LNCaP clone FGC (cell line): ENCODE measurements at regions not wholly inside any gene's neighbourhood (a gene's known extent, or its start where the extent isn't known, plus 50 kb on each side); places are given as distances from the start of the nearest gene placed in this dataset.
A peak's percentile ranks its signal among the peaks of the same experiment; 100 is the strongest.
"Not testable (repeated sequence)": the region's sequence is repeated elsewhere in the genome, so short reads cannot be mapped to it uniquely, and the experiment has no call there.

Experiments
- DNase-seq: peaks from one replicate; pipeline ENCODE4 v3.0.0-alpha.2; 2011; ENCODE audit warnings: low read depth
- H3K4me3 ChIP-seq: 2 replicates; pipeline ENCODE4 v1.5.1; 2011; ENCODE audit warnings: mild to moderate bottlenecking, low read depth, low read length, control low read depth
- CTCF ChIP-seq: IDR thresholded peaks from 2 replicates; pipeline ENCODE4 v1.5.1; 2012; ENCODE audit warnings: mild to moderate bottlenecking; ENCODE audit not compliant: control insufficient read depth, insufficient read depth; ENCODE audit errors: extremely low read depth

DNA sequence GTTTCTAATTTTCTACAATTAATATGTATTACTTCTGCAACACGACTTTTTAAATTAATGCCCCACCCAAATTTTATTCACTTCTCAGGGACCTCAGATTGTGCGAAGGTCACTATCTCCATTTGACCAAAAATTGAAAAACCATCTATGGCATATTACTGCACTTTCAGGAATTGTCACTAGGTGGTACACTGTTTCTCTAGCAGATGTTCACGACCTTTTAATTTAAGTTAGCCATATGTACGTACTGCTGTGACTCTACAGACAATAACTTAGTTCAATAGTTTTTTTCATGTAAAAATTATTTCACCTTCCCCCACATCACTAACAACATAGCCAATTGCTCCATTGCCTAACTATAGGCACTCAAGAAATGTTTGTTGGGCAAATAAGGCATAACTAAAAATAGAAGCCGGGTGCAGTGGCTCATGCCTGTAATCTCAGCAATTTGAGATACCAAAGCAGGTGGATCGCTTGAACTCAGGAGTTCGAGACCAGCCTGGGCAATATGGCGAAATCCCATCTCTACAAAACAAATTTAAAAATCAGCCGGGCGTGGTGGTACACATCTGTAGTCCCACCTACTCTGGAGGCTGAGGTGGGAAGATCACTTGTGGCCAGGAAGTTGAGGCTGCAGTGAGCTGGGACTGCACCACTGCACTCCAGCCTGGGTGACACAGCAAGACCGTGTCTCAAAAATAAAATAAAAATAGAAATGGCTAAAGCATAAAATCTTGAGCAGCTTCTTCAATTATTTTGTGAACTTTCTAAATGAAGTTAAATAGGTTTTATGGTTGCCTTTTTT, 75.7 kb upstream of the PKN2 start:
- no peak for DNase-seq
- peak; percentile 66 for TF ChIP-seq CTCF
- no peak overlapping the region for H3K4me3 ChIP-seq

GRCh38 chr1:88609051-88609450, 75.0 kb upstream of the PKN2 start:
- DNase-seq, result no peak
- TF ChIP-seq CTCF, result no peak
- H3K4me3 ChIP-seq, result no peak overlapping the region

DNA sequence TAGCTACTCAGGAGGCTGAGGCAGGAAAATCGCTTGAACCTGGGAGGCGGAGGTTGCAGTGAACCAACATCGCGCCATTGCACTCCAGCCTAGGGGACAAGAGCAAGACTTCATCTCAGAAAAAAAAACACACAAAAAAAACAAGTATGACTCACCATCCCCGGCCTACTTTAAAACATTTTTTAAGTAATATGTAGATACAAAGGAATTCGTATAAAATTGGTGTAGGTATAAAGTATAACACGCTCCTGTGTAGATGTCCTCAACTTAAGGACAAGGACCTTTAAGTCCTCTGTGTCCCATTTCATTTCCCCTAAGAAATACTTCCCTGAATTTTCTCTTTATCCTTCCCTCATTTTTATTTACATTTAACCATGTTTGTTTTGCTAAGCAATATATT, 73.4 kb upstream of the PKN2 start:
- TF ChIP-seq CTCF, result no peak
- H3K4me3 ChIP-seq, result no peak overlapping the region
- no peak for DNase-seq

GRCh38 chr1:88612292-88612691, 71.8 kb upstream of the PKN2 start:
- no peak for TF ChIP-seq CTCF
- no peak overlapping the region for H3K4me3 ChIP-seq
- no peak for DNase-seq

DNA sequence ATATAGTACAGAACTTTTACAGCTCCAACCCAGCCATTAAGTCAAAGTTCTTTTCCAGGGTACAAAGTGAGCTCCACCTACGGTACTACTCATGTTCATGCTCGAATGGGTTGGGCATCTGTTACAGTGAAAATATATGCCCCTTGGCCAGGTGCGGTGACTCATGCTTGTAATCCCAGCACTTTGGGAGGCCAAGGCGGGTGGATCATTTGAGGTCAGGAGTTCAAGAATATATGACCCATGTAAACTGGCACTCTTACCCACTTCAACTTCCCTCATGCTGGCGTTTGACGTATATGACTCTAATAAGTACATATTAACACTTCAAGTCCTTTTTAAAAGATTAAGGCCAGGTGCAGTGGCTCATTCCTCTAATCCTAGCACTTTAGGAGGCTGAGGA, 71.3 kb upstream of the PKN2 start:
- TF ChIP-seq CTCF, result no peak
- DNase-seq, result no peak
- H3K4me3 ChIP-seq, result no peak overlapping the region

- TF ChIP-seq CTCF, result no peak
- H3K4me3 ChIP-seq, result no peak overlapping the region
- no peak for DNase-seq
These were observed 65.7 kb upstream of the PKN2 start for GRCh38 chr1:88618331-88618730.

GRCh38 chr1:88623101-88623500, 61.0 kb upstream of the PKN2 start:
- H3K4me3 ChIP-seq, DNase-seq: not testable (repeated sequence)
